H4 (cell line): ENCODE measurements at regions not wholly inside any gene's neighbourhood (a gene's known extent, or its start where the extent isn't known, plus 50 kb on each side); places are given as distances from the start of the nearest gene placed in this dataset.

ENCODE experiments used
- DNase-seq: peaks from one replicate; pipeline ENCODE4 v3.0.0-alpha.2; 2015; ENCODE audit warnings: low spot score

- DNase-seq = no peak
These were observed 440.9 kb downstream of the ZEB2 start for GRCh38 chr2:144078802-144079724.

- no peak for DNase-seq
These were observed 441.8 kb downstream of the ZEB2 start for GRCh38 chr2:144078106-144078505.

- DNase-seq = no peak
These were observed 445.5 kb downstream of the ZEB2 start for GRCh38 chr2:144074450-144074849.

GRCh38 chr2:144071461-144071860 lies 448.5 kb downstream of the ZEB2 start:
- no peak for DNase-seq

- no peak for DNase-seq
These were observed 452.4 kb downstream of the ZEB2 start for GRCh38 chr2:144067506-144067905.

GRCh38 chr2:144063602-144064001 lies 456.3 kb downstream of the ZEB2 start:
- no peak for DNase-seq

- DNase-seq = no peak
These were observed 465.0 kb downstream of the ZEB2 start for GRCh38 chr2:144054911-144055310.

GRCh38 chr2:144052083-144052482 lies 467.8 kb downstream of the ZEB2 start:
- DNase-seq = no peak

GRCh38 chr2:144049137-144049536 lies 470.8 kb downstream of the ZEB2 start:
- no peak for DNase-seq

- no peak for DNase-seq
These were observed 471.3 kb downstream of the ZEB2 start for GRCh38 chr2:144048631-144049060.

GRCh38 chr2:144042751-144043150 lies 477.2 kb downstream of the ZEB2 start:
- no peak for DNase-seq

- DNase-seq = no peak
These were observed 478.3 kb downstream of the ZEB2 start for GRCh38 chr2:144041612-144042011.

- no peak for DNase-seq
These were observed 479.1 kb downstream of the ZEB2 start for GRCh38 chr2:144040834-144041233.

- DNase-seq = no peak
These were observed 487.4 kb downstream of the ZEB2 start for GRCh38 chr2:144032566-144032965.

GRCh38 chr2:144030791-144031190 lies 489.1 kb downstream of the ZEB2 start:
- no peak for DNase-seq

- no peak for DNase-seq
These were observed 492.3 kb downstream of the ZEB2 start for GRCh38 chr2:144027593-144027992.

GRCh38 chr2:144026753-144027152 lies 493.2 kb downstream of the ZEB2 start:
- no peak for DNase-seq

GRCh38 chr2:144020047-144020446 lies 499.9 kb downstream of the ZEB2 start:
- no peak for DNase-seq

GRCh38 chr2:144015655-144016245 lies 504.2 kb downstream of the ZEB2 start:
- no peak for DNase-seq

GRCh38 chr2:144015036-144015435 lies 504.9 kb downstream of the ZEB2 start:
- DNase-seq = no peak

GRCh38 chr2:144014103-144014502 lies 505.8 kb downstream of the ZEB2 start:
- DNase-seq = no peak

- DNase-seq = no peak
These were observed 507.6 kb downstream of the ZEB2 start for GRCh38 chr2:144012304-144012703.

GRCh38 chr2:144011553-144011952 lies 508.4 kb downstream of the ZEB2 start:
- DNase-seq = no peak
